ENCODE measurements at regions not wholly inside any gene's neighbourhood (a gene's known extent, or its start where the extent isn't known, plus 50 kb on each side); places are given as distances from the start of the nearest gene placed in this dataset.

DNA sequence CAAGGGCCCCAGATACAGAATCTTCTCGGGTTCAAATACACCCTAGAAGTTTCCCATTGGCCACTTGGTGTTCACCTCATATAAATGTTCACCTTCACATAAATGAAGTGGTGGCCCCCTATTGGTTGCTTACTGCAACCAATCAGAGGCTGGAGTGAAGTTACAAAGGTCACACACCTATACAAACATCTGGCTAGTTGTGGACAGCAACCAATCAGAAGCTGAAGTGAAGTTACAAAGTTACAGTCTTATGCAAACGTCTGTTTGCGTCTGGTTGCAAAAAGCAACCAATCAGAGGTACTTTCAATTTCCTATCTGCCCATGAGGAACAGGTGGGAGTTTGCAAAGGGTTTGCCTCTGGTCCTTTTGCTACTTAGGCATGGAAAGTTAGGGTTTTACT, 206.5 kb upstream of the BMP2 start:
- TF ChIP-seq, protein P1, sequence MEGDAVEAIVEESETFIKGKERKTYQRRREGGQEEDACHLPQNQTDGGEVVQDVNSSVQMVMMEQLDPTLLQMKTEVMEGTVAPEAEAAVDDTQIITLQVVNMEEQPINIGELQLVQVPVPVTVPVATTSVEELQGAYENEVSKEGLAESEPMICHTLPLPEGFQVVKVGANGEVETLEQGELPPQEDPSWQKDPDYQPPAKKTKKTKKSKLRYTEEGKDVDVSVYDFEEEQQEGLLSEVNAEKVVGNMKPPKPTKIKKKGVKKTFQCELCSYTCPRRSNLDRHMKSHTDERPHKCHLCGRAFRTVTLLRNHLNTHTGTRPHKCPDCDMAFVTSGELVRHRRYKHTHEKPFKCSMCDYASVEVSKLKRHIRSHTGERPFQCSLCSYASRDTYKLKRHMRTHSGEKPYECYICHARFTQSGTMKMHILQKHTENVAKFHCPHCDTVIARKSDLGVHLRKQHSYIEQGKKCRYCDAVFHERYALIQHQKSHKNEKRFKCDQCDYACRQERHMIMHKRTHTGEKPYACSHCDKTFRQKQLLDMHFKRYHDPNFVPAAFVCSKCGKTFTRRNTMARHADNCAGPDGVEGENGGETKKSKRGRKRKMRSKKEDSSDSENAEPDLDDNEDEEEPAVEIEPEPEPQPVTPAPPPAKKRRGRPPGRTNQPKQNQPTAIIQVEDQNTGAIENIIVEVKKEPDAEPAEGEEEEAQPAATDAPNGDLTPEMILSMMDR (IDR thresholded peaks at IDR 0.05), result no peak
- TF ChIP-seq NRF1 (IDR thresholded peaks at IDR 0.05; ENCODE audit: low read depth, low read length) (no peak), TCF12 (IDR thresholded peaks at IDR 0.05) (no peak), TEAD4 (IDR thresholded peaks at IDR 0.05; ENCODE audit: borderline replicate concordance, insufficient read depth) (no peak), YY1 (IDR thresholded peaks at IDR 0.05; ENCODE audit: low read depth) (no peak), RAD21 (IDR thresholded peaks at IDR 0.05; ENCODE audit: low read length) (no peak), RFX5 (IDR thresholded peaks at IDR 0.05; ENCODE audit: low read length) (no peak), EP300 (IDR thresholded peaks at IDR 0.05; ENCODE audit: borderline replicate concordance in 1 of 2, low read depth in 1 of 2, low read length in 1 of 2) (no peak), FOXJ3 (CRISPR knock-in tag; IDR thresholded peaks at IDR 0.05) (no peak)
- TF ChIP-seq, protein P2, sequence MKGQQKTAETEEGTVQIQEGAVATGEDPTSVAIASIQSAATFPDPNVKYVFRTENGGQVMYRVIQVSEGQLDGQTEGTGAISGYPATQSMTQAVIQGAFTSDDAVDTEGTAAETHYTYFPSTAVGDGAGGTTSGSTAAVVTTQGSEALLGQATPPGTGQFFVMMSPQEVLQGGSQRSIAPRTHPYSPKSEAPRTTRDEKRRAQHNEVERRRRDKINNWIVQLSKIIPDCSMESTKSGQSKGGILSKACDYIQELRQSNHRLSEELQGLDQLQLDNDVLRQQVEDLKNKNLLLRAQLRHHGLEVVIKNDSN (IDR thresholded peaks at IDR 0.05; ENCODE audit: borderline replicate concordance, low read depth), result no peak

Measured in SK-N-SH (cell line).